ENCODE measurements at regions not wholly inside any gene's neighbourhood (a gene's known extent, or its start where the extent isn't known, plus 50 kb on each side); places are given as distances from the start of the nearest gene placed in this dataset.

DNA sequence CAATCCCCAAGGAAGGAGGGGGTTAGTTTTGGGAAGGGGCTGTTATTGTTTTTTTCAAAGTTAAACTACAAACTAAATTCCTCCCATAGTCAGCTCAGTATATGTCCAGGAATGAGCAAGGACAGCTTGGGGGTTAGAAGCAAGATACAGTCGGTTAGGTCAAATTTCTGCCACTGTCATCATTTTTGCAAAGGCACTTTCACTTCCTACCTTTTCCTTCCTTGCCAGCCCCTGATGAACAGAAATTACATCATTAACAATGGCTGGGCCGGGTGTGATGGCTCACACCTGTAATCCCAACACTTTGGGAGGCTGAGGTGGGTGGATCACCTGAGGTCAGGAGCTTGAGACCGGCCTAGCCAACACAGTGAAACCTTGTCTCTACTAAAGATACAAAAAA is 51.5 kb upstream of the HRH2 start:
- TF ChIP-seq, protein P1, sequence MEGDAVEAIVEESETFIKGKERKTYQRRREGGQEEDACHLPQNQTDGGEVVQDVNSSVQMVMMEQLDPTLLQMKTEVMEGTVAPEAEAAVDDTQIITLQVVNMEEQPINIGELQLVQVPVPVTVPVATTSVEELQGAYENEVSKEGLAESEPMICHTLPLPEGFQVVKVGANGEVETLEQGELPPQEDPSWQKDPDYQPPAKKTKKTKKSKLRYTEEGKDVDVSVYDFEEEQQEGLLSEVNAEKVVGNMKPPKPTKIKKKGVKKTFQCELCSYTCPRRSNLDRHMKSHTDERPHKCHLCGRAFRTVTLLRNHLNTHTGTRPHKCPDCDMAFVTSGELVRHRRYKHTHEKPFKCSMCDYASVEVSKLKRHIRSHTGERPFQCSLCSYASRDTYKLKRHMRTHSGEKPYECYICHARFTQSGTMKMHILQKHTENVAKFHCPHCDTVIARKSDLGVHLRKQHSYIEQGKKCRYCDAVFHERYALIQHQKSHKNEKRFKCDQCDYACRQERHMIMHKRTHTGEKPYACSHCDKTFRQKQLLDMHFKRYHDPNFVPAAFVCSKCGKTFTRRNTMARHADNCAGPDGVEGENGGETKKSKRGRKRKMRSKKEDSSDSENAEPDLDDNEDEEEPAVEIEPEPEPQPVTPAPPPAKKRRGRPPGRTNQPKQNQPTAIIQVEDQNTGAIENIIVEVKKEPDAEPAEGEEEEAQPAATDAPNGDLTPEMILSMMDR (IDR thresholded peaks at IDR 0.05), result no peak
- TF ChIP-seq POLR2A (IDR thresholded peaks at IDR 0.05), result no peak

Measured in right lobe of liver (tissue), 4 donors.